ENCODE measurements at regions not wholly inside any gene's neighbourhood (a gene's known extent, or its start where the extent isn't known, plus 50 kb on each side); places are given as distances from the start of the nearest gene placed in this dataset.

- TF ChIP-seq CTCF (IDR thresholded peaks at IDR 0.05; ENCODE audit: extremely low read depth, low read depth, low read length) = no peak
- Histone ChIP-seq H3K27me3 (ENCODE audit: insufficient read depth, low read length) (no peaks in the 10 kb centered on the region), H3K27ac (ENCODE audit: low read depth, low read length) (no peak overlapping the region), H3K79me2 (ENCODE audit: insufficient read depth, low read length) (no peaks in the 10 kb centered on the region), H3K4me1 (ENCODE audit: insufficient read depth, low read length) (no peaks in the 10 kb centered on the region), H3K4me3 (ENCODE audit: insufficient read depth, low read length) (no peak overlapping the region), H3K9me3 (ENCODE audit: low read depth, low read length) (no peaks in the 10 kb centered on the region), H4K20me1 (ENCODE audit: insufficient read depth, low read length) (no peaks in the 10 kb centered on the region), H3K36me3 (ENCODE audit: insufficient read depth, low read length) (no peaks in the 10 kb centered on the region), H3K4me2 (ENCODE audit: insufficient read depth, low read length) (no peak overlapping the region), H2AFZ (ENCODE audit: low read length) (no peak overlapping the region)
- DNase-seq (ENCODE audit: insufficient read length, low spot score, missing footprints) = no peak
Measured at GRCh38 chr17:54102246-54102645, 279.5 kb downstream of the KIF2B start.

GRCh38 chr17:54111576-54111975 is 288.8 kb downstream of the KIF2B start:
- DNase-seq (ENCODE audit: insufficient read length, low spot score, missing footprints) = no peak
- H3K4me1 ChIP-seq (ENCODE audit: insufficient read depth, low read length) = no peaks in the 10 kb centered on the region
- H3K4me2 ChIP-seq (ENCODE audit: insufficient read depth, low read length) = no peak overlapping the region
- H3K27ac ChIP-seq (ENCODE audit: low read depth, low read length) = no peak overlapping the region
- no peak for TF ChIP-seq CTCF (IDR thresholded peaks at IDR 0.05; ENCODE audit: extremely low read depth, low read depth, low read length)
- H3K4me3 ChIP-seq (ENCODE audit: insufficient read depth, low read length) = no peak overlapping the region
- H3K79me2 ChIP-seq (ENCODE audit: insufficient read depth, low read length) = no peaks in the 10 kb centered on the region
- no peaks in the 10 kb centered on the region for H3K36me3 ChIP-seq (ENCODE audit: insufficient read depth, low read length)
- H3K9me3 ChIP-seq (ENCODE audit: low read depth, low read length) = no peaks in the 10 kb centered on the region
- H4K20me1 ChIP-seq (ENCODE audit: insufficient read depth, low read length) = no peaks in the 10 kb centered on the region
- H2AFZ ChIP-seq (ENCODE audit: low read length) = no peak overlapping the region
- H3K27me3 ChIP-seq (ENCODE audit: insufficient read depth, low read length) = no peaks in the 10 kb centered on the region

- no peak overlapping the region for H2AFZ ChIP-seq (ENCODE audit: low read length)
- H3K4me1 ChIP-seq (ENCODE audit: insufficient read depth, low read length) = no peaks in the 10 kb centered on the region
- no peaks in the 10 kb centered on the region for H3K36me3 ChIP-seq (ENCODE audit: insufficient read depth, low read length)
- no peak overlapping the region for H3K4me2 ChIP-seq (ENCODE audit: insufficient read depth, low read length)
- no peak overlapping the region for H3K4me3 ChIP-seq (ENCODE audit: insufficient read depth, low read length)
- no peaks in the 10 kb centered on the region for H3K79me2 ChIP-seq (ENCODE audit: insufficient read depth, low read length)
- H4K20me1 ChIP-seq (ENCODE audit: insufficient read depth, low read length) = no peaks in the 10 kb centered on the region
- H3K9me3 ChIP-seq (ENCODE audit: low read depth, low read length) = peaks cover 5% of the 10 kb centered on the region
- no peak for DNase-seq (ENCODE audit: insufficient read length, low spot score, missing footprints)
- TF ChIP-seq CTCF (IDR thresholded peaks at IDR 0.05; ENCODE audit: extremely low read depth, low read depth, low read length) = no peak
- H3K27me3 ChIP-seq (ENCODE audit: insufficient read depth, low read length) = no peaks in the 10 kb centered on the region
- H3K27ac ChIP-seq (ENCODE audit: low read depth, low read length) = no peak overlapping the region
Measured at GRCh38 chr17:54117452-54117851, 294.7 kb downstream of the KIF2B start.

GRCh38 chr17:54124456-54124855 is 301.7 kb downstream of the KIF2B start:
- Histone ChIP-seq H3K36me3 (ENCODE audit: insufficient read depth, low read length) (no peaks in the 10 kb centered on the region), H3K27me3 (ENCODE audit: insufficient read depth, low read length) (no peaks in the 10 kb centered on the region), H3K27ac (ENCODE audit: low read depth, low read length) (no peak overlapping the region), H4K20me1 (ENCODE audit: insufficient read depth, low read length) (no peaks in the 10 kb centered on the region), H3K4me1 (ENCODE audit: insufficient read depth, low read length) (no peaks in the 10 kb centered on the region), H3K4me3 (ENCODE audit: insufficient read depth, low read length) (no peak overlapping the region), H3K79me2 (ENCODE audit: insufficient read depth, low read length) (no peaks in the 10 kb centered on the region), H2AFZ (ENCODE audit: low read length) (no peak overlapping the region), H3K9me3 (ENCODE audit: low read depth, low read length) (no peaks in the 10 kb centered on the region), H3K4me2 (ENCODE audit: insufficient read depth, low read length) (no peak overlapping the region)
- TF ChIP-seq CTCF (IDR thresholded peaks at IDR 0.05; ENCODE audit: extremely low read depth, low read depth, low read length) = no peak
- DNase-seq (ENCODE audit: insufficient read length, low spot score, missing footprints) = no peak

Measured in osteoblast (primary cell).